ENCODE measurements at regions not wholly inside any gene's neighbourhood (a gene's known extent, or its start where the extent isn't known, plus 50 kb on each side); places are given as distances from the start of the nearest gene placed in this dataset.

DNA sequence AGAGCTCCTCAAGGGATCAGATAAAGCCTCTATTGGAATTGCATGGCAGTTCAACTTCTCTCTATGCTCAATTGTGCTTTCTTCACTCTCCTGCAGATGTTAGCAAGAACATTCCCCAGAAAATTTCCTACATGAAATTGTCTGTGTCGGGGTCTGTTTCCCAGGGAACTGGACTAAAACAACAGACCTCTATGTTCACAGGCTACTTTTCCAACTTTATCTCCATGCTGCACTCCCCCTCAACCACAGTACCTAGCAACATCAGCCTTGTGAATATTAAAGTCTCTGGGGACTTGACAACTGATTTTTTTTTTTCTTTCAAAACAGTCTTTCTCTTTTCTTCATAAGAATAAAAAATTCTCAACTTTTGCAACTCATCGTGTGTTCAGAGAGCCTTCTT is 1470.8 kb upstream of the ADGRL3 start:
- H3K4me1 Mint-ChIP-seq: no peaks in the 10 kb centered on the region
- DNase-seq: no peak
- Histone ChIP-seq H3K56ac (ENCODE audit: insufficient read length, low read depth, low read length) (no peak overlapping the region), H2BK120ac (ENCODE audit: low read depth, low read length, poor library complexity, severe bottlenecking) (no peak overlapping the region), H2AK5ac (ENCODE audit: insufficient read length, low read length) (no peak overlapping the region), H3K23ac (ENCODE audit: insufficient read length, low read depth, low read length) (no peak overlapping the region), H3K4me1 (ENCODE audit: insufficient read depth, low read length) (no peaks in the 10 kb centered on the region), H3K27me3 (ENCODE audit: insufficient read depth, low read length) (no peaks in the 10 kb centered on the region), H3K23me2 (ENCODE audit: insufficient read length, low read depth, low read length, poor library complexity, severe bottlenecking) (no peaks in the 10 kb centered on the region), H2BK12ac (ENCODE audit: insufficient read length, low read depth, low read length) (no peak overlapping the region), H4K20me1 (ENCODE audit: control insufficient read depth, insufficient read depth, insufficient read length) (no peaks in the 10 kb centered on the region), H3K14ac (ENCODE audit: insufficient read depth, low read length) (no peak overlapping the region), H3K18ac (ENCODE audit: insufficient read length, low read depth, low read length) (no peak overlapping the region), H3K4me2 (ENCODE audit: insufficient read depth, insufficient read length, low read length) (no peak overlapping the region), H3K9ac (ENCODE audit: extremely low read depth, insufficient read length, low read length) (no peak overlapping the region), H3K27ac (ENCODE audit: insufficient read length, low read depth, low read length) (no peak overlapping the region), H4K5ac (ENCODE audit: insufficient read length, low read depth, low read length) (no peak overlapping the region), H3K9me3 (ENCODE audit: control insufficient read depth, low read depth, low read length) (no peaks in the 10 kb centered on the region), H2AFZ (ENCODE audit: low read length) (no peak overlapping the region), H4K91ac (ENCODE audit: insufficient read length, low read depth, low read length) (no peak overlapping the region), H3K79me2 (ENCODE audit: insufficient read depth, low read length) (no peaks in the 10 kb centered on the region), H4K8ac (replicated peaks; ENCODE audit: insufficient read length, low read depth, low read length) (no peak overlapping the region), H3K4ac (ENCODE audit: low read depth, low read length) (no peak overlapping the region), H3K79me1 (ENCODE audit: insufficient read depth, low read depth, low read length, poor library complexity, severe bottlenecking) (no peaks in the 10 kb centered on the region), H2BK5ac (ENCODE audit: insufficient read length, low read length) (no peak overlapping the region), H3T11ph (ENCODE audit: low read length) (no peak overlapping the region), H2BK15ac (ENCODE audit: low read depth, low read length) (no peak overlapping the region), H2BK20ac (ENCODE audit: low read depth, low read length, poor library complexity, severe bottlenecking) (no peak overlapping the region)
- WGBS (ENCODE audit: extremely low coverage, insufficient read length, low lambda C conversion rate): no CpG with 5 or more reads among the region's 2 CpGs
- H3K4me3 Mint-ChIP-seq: no peak overlapping the region
- H3K36me3 Mint-ChIP-seq (ENCODE audit: insufficient read depth in 1 of 3, low read depth in 3 of 3): peaks cover 2 to 12% (median 6%) of the 10 kb centered on the region in 3 experiments; a peak in 6 of 7 replicates
- H3K27ac Mint-ChIP-seq: no peak overlapping the region; a peak in 2 of 7 replicates
- H3K27me3 Mint-ChIP-seq (ENCODE audit: low read depth): no peaks in the 10 kb centered on the region
- H3K9me3 Mint-ChIP-seq: peaks cover 10% of the 10 kb centered on the region in 2 experiments
- no peak for TF ChIP-seq CTCF (conservative IDR thresholded peaks at IDR 0.05)

All from H9 (cell line).